ENCODE measurements at regions not wholly inside any gene's neighbourhood (a gene's known extent, or its start where the extent isn't known, plus 50 kb on each side); places are given as distances from the start of the nearest gene placed in this dataset.

DNA sequence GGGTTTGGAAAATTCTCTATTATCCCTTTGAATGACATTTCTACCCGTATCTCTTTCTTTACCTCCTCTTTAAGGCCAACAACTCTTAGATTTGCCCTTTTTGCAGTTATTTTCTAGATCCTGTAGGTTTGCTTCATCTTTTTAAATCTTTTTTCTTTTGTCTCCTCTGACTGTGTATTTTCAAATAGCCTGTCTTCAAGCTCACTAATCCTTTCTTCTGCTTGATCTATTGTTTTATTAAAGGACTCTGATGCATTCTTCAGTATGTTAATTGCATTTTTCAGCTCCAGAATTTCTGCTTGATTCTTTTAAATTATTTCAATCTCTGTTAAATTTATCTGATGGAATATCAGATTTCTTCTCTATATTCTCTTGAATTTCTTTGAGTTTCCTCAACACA is 324.3 kb downstream of the PLA2G4A start:
- Histone ChIP-seq H3K4me3 (no peak overlapping the region), H3K36me3 (ENCODE audit: low read depth) (no peaks in the 10 kb centered on the region), H3K4me1 (replicated peaks; ENCODE audit: insufficient read depth) (no peaks in the 10 kb centered on the region), H3K4me2 (no peak overlapping the region), H3K27me3 (ENCODE audit: insufficient read depth, low read depth) (no peaks in the 10 kb centered on the region), H2AFZ (no peak overlapping the region), H3K79me2 (ENCODE audit: low read depth) (no peaks in the 10 kb centered on the region), H3K27ac (no peak overlapping the region), H4K20me1 (ENCODE audit: insufficient read depth) (no peaks in the 10 kb centered on the region), H3K9me2 (ENCODE audit: insufficient read depth) (no peaks in the 10 kb centered on the region), H3K9me3 (ENCODE audit: insufficient read depth, low read depth) (no peaks in the 10 kb centered on the region), H3F3A (ENCODE audit: insufficient read depth, low read depth) (no peaks in the 10 kb centered on the region)
- BruUV-seq (replicated peaks) = no TSS peak
- ChIA-PET POLR2A (ENCODE audit: unreplicated experiment) (no interaction called here), CTCF (no interaction called here)
- DNase-seq = no peak
- TF ChIP-seq, protein P1, sequence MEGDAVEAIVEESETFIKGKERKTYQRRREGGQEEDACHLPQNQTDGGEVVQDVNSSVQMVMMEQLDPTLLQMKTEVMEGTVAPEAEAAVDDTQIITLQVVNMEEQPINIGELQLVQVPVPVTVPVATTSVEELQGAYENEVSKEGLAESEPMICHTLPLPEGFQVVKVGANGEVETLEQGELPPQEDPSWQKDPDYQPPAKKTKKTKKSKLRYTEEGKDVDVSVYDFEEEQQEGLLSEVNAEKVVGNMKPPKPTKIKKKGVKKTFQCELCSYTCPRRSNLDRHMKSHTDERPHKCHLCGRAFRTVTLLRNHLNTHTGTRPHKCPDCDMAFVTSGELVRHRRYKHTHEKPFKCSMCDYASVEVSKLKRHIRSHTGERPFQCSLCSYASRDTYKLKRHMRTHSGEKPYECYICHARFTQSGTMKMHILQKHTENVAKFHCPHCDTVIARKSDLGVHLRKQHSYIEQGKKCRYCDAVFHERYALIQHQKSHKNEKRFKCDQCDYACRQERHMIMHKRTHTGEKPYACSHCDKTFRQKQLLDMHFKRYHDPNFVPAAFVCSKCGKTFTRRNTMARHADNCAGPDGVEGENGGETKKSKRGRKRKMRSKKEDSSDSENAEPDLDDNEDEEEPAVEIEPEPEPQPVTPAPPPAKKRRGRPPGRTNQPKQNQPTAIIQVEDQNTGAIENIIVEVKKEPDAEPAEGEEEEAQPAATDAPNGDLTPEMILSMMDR (conservative IDR thresholded peaks at IDR 0.05) = no peak
- no peak for TF ChIP-seq EZH2 (IDR thresholded peaks at IDR 0.05; ENCODE audit: low read depth)
- intact Hi-C loops (cut with micrococcal nuclease; ENCODE audit: unreplicated experiment) = no loop called here

DNA sequence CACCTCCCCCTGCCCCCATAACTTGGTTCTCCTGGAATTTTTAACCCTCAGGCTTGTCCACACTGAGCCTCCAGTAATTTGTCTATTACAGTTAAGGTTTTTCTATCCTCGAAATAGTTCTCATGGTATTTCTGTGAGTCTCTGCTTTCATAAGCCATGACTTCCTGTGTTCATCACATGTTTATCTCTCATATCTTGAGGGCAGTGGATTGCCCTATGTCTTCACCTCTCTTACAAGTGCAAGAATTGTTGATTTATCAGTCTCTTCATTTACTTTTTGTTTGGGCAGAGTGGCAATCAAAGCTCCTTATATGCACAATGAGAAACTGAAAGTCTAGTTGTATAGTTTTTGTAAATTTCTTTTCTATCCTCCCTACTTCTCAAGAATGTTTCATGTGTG is 328.4 kb downstream of the PLA2G4A start:
- H3K9me3 ChIP-seq (ENCODE audit: insufficient read depth, low read depth) = no peaks in the 10 kb centered on the region
- H3K4me1 ChIP-seq (replicated peaks; ENCODE audit: insufficient read depth) = no peaks in the 10 kb centered on the region
- ChIA-PET CTCF (no interaction called here), POLR2A (ENCODE audit: unreplicated experiment) (no interaction called here)
- H3F3A ChIP-seq (ENCODE audit: insufficient read depth, low read depth) = no peaks in the 10 kb centered on the region
- no peak for DNase-seq
- no peak overlapping the region for H2AFZ ChIP-seq
- H3K36me3 ChIP-seq (ENCODE audit: low read depth) = no peaks in the 10 kb centered on the region
- no peaks in the 10 kb centered on the region for H3K9me2 ChIP-seq (ENCODE audit: insufficient read depth)
- no peak overlapping the region for H3K27ac ChIP-seq
- no peaks in the 10 kb centered on the region for H3K79me2 ChIP-seq (ENCODE audit: low read depth)
- no peaks in the 10 kb centered on the region for H3K27me3 ChIP-seq (ENCODE audit: insufficient read depth, low read depth)
- H4K20me1 ChIP-seq (ENCODE audit: insufficient read depth) = no peaks in the 10 kb centered on the region
- no peak overlapping the region for H3K4me3 ChIP-seq
- no TSS peak for BruUV-seq (replicated peaks)
- intact Hi-C loops (cut with micrococcal nuclease; ENCODE audit: unreplicated experiment) = no loop called here
- no peak overlapping the region for H3K4me2 ChIP-seq
- TF ChIP-seq, protein P1 (conservative IDR thresholded peaks at IDR 0.05) = no peak
- no peak for TF ChIP-seq EZH2 (IDR thresholded peaks at IDR 0.05; ENCODE audit: low read depth)

DNA sequence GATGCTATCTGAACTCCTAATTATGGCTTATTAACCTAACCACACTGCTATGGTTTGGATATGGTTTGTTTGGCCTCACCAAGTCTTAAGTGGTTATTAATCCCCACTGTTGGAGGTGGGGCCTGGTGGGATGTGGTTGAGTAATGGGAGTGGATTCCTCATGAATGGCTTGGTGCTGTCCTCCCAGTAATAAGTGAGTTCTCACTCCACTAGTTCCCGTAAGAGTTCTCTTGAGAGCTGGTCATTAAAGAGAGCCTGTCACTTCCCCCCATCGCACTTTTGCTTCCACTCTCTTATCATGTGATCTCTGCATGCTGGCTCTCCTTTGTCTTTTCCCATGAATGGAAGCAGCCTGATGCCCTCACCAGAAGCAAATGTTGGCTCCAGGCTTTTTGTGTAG is 328.8 kb downstream of the PLA2G4A start:
- H2AFZ ChIP-seq = no peak overlapping the region
- H4K20me1 ChIP-seq (ENCODE audit: insufficient read depth) = no peaks in the 10 kb centered on the region
- H3K36me3 ChIP-seq (ENCODE audit: low read depth) = no peaks in the 10 kb centered on the region
- intact Hi-C loops (cut with micrococcal nuclease; ENCODE audit: unreplicated experiment) = no loop called here
- H3F3A ChIP-seq (ENCODE audit: insufficient read depth, low read depth) = no peaks in the 10 kb centered on the region
- CTCF ChIA-PET = no interaction called here
- H3K4me3 ChIP-seq = no peak overlapping the region
- H3K4me1 ChIP-seq (replicated peaks; ENCODE audit: insufficient read depth) = no peaks in the 10 kb centered on the region
- no peaks in the 10 kb centered on the region for H3K27me3 ChIP-seq (ENCODE audit: insufficient read depth, low read depth)
- no peak overlapping the region for H3K4me2 ChIP-seq
- no peak overlapping the region for H3K27ac ChIP-seq
- BruUV-seq (replicated peaks) = no TSS peak
- no peaks in the 10 kb centered on the region for H3K9me2 ChIP-seq (ENCODE audit: insufficient read depth)
- DNase-seq = no peak
- H3K79me2 ChIP-seq (ENCODE audit: low read depth) = no peaks in the 10 kb centered on the region
- POLR2A ChIA-PET (ENCODE audit: unreplicated experiment) = no interaction called here
- H3K9me3 ChIP-seq (ENCODE audit: insufficient read depth, low read depth) = no peaks in the 10 kb centered on the region
- TF ChIP-seq EZH2 (IDR thresholded peaks at IDR 0.05; ENCODE audit: low read depth) = no peak
- TF ChIP-seq, protein P1 (conservative IDR thresholded peaks at IDR 0.05) = no peak

Measured in PC-9 (cell line).